B cell (primary cell): ENCODE measurements at regions not wholly inside any gene's neighbourhood (a gene's known extent, or its start where the extent isn't known, plus 50 kb on each side); places are given as distances from the start of the nearest gene placed in this dataset.

Experiments
- ATAC-seq: fragments of 200-7000 bp; cut with Tn5 transposase; one replicate; pipeline ENCODE4 v1.10.0; 2021; ENCODE audit warnings: low read depth, mild to moderate bottlenecking, moderate number of reproducible peaks, moderate library complexity
- CTCF ChIA-PET: fragments of 350-600 bp; sonication (Branson Sonifier 250); formaldehyde crosslinking; loops from one replicate; lab custom pipeline; 2021; ENCODE audit warnings: antibody characterized with exemption, inconsistent platforms; lab: Charles Lee
- POLR2A ChIA-PET: fragments of 350-600 bp; sonication (Branson Sonifier 250); formaldehyde crosslinking; loops from one replicate; lab custom pipeline; 2021; ENCODE audit warnings: antibody characterized with exemption; lab: Charles Lee
- DNase-seq: peaks from one replicate; pipeline ENCODE4 v3.0.0; 2013
- H2AFZ ChIP-seq: 2 replicates; pipeline ENCODE4 v1.6.1; 2012; ENCODE audit warnings: mild to moderate bottlenecking, low read depth, low read length; ENCODE audit not compliant: insufficient read depth, poor library complexity, severe bottlenecking
- H3K27ac ChIP-seq, 2 donors: 1 replicate in 1 of 2; 2 replicates in 1 of 2; pipeline ENCODE4 v1.5.1; 2012 to 2013; ENCODE audit warnings: low read length in 2 of 2, mild to moderate bottlenecking in 2 of 2, moderate library complexity in 1 of 2
- H3K27me3 ChIP-seq, 4 experiments: fragments of 200-600 bp in 1 of 4; sonication (generic) in 1 of 4; replicated peaks in 1 of 4; 1 replicate in 2 of 4; 2 replicates in 2 of 4; pipeline versions ENCODE4 v1.6.1 to v1.7.0; 2013 to 2016; ENCODE audit warnings: low read length in 3 of 4, mild to moderate bottlenecking in 2 of 4, mixed read lengths in 1 of 4, moderate library complexity in 1 of 4; ENCODE audit not compliant: insufficient read depth in 4 of 4, control insufficient read depth in 3 of 4; ENCODE audit errors: control extremely low read depth in 1 of 4
- H3K36me3 ChIP-seq, 2 experiments: replicated peaks in 1 of 2; 1 replicate in 1 of 2; 2 replicates in 1 of 2; pipeline versions ENCODE4 v1.6.1 to v1.7.1; 2013; ENCODE audit warnings: low read length in 1 of 2; ENCODE audit not compliant: insufficient read depth in 2 of 2, control insufficient read depth in 1 of 2; ENCODE audit errors: control extremely low read depth in 1 of 2, extremely low read depth in 1 of 2
- H3K4me1 ChIP-seq, 2 donors: fragments of 200-600 bp in 1 of 2; sonication (generic) in 1 of 2; 1 replicate in 1 of 2; 2 replicates in 1 of 2; pipeline versions ENCODE4 v1.5.1 to v1.6.1; 2013 to 2017; ENCODE audit warnings: low read length in 2 of 2; ENCODE audit not compliant: control insufficient read depth in 2 of 2, insufficient read depth in 2 of 2
- H3K4me2 ChIP-seq: replicated peaks from 2 replicates; pipeline ENCODE3; 2012; ENCODE audit warnings: mild to moderate bottlenecking, low read depth, low read length; ENCODE audit not compliant: poor library complexity, severe bottlenecking
- H3K4me3 ChIP-seq, 5 experiments: fragments of 200-600 bp in 1 of 5; sonication (generic) in 1 of 5; 1 replicate in 3 of 5; 2 replicates in 2 of 5; pipeline versions ENCODE4 v1.5.1 to v1.7.0; 2011 to 2016; ENCODE audit warnings: low read length in 4 of 5, mild to moderate bottlenecking in 4 of 5, low read depth in 2 of 5, control low read depth in 1 of 5, moderate library complexity in 1 of 5; ENCODE audit not compliant: insufficient read depth in 1 of 5; ENCODE audit errors: control extremely low read depth in 1 of 5, extremely low read depth in 1 of 5
- H3K79me2 ChIP-seq: fragments of 200-600 bp; sonication (generic); one replicate; pipeline ENCODE4 v1.6.0; 2016; ENCODE audit warnings: low read length; ENCODE audit not compliant: control insufficient read depth, insufficient read depth
- H3K9ac ChIP-seq: fragments of 200-600 bp; sonication (generic); 2 replicates; pipeline ENCODE4 v1.6.1; 2017; ENCODE audit warnings: mild to moderate bottlenecking, low read length, moderate library complexity
- H3K9me3 ChIP-seq, 3 donors: one replicate each; pipeline versions ENCODE4 v1.6.1 to v1.7.1; 2013; ENCODE audit warnings: low read length in 2 of 3; ENCODE audit not compliant: control insufficient read depth in 2 of 3, insufficient read depth in 1 of 3; ENCODE audit errors: control extremely low read depth in 1 of 3
- H4K20me1 ChIP-seq: 2 replicates; pipeline ENCODE4 v1.6.0; 2012; ENCODE audit warnings: mild to moderate bottlenecking, low read length; ENCODE audit not compliant: insufficient read depth, control insufficient read depth, poor library complexity, severe bottlenecking
- H3K27ac Mint-ChIP-seq: one replicate; pipeline ENCODE4 v1.8.0; 2021; ENCODE audit warnings: mixed read lengths
- H3K27me3 Mint-ChIP-seq: one replicate; pipeline ENCODE4 v1.8.0; 2021; ENCODE audit warnings: mixed read lengths
- H3K4me1 Mint-ChIP-seq: one replicate; pipeline ENCODE4 v1.8.0; 2021; ENCODE audit warnings: mixed read lengths
- H3K4me3 Mint-ChIP-seq: one replicate; pipeline ENCODE4 v1.8.0; 2021; ENCODE audit warnings: mixed read lengths
- H3K9me3 Mint-ChIP-seq: one replicate; pipeline ENCODE4 v1.8.0; 2022; ENCODE audit warnings: mixed read lengths; ENCODE audit not compliant: insufficient read depth
- CTCF ChIP-seq: fragments of 200-600 bp; IDR thresholded peaks from one replicate; pipeline ENCODE4 v1.8.0; 2022; ENCODE audit warnings: antibody characterized with exemption, mild to moderate bottlenecking
- EZH2 ChIP-seq: IDR thresholded peaks from 2 replicates; pipeline ENCODE4 v1.6.1; 2012; ENCODE audit warnings: borderline replicate concordance, low read depth, mild to moderate bottlenecking, moderate library complexity, low read length; ENCODE audit not compliant: insufficient read depth, poor library complexity, severe bottlenecking
- whole genome bisulfite sequencing: methylation state at CpG from one replicate; pipeline ENCODE4 v1.1.5; 2013; ENCODE audit warnings: missing lambda C conversion rate; ENCODE audit not compliant: insufficient coverage; 5-methylcytosine and 5-hydroxymethylcytosine counted together
- intact Hi-C: fragments of 100-400 bp; cut with micrococcal nuclease; formaldehyde crosslinking; loops from one replicate; pipeline ENCODE4 v1.10.0; 2022

- Histone ChIP-seq H3K4me2 (no peak overlapping the region), H4K20me1 (no peaks in the 10 kb centered on the region), H3K27me3 (no peaks in the 10 kb centered on the region), H3K9me3 (no peaks in the 10 kb centered on the region), H3K79me2 (no peaks in the 10 kb centered on the region), H3K4me3 (no peak overlapping the region), H3K4me1 (no peaks in the 10 kb centered on the region), H3K36me3 (no peaks in the 10 kb centered on the region), H3K9ac (no peak overlapping the region), H2AFZ (no peak overlapping the region), H3K27ac (no peak overlapping the region)
- Mint-ChIP-seq H3K27ac (no peak overlapping the region), H3K27me3 (peaks cover 34% of the 10 kb centered on the region), H3K9me3 (no peaks in the 10 kb centered on the region), H3K4me1 (peaks cover 2% of the 10 kb centered on the region), H3K4me3 (no peak overlapping the region)
- WGBS: 98% methylated on average over 6 of the region's 6 CpGs
- ChIA-PET POLR2A (no interaction called here), CTCF (no interaction called here)
- DNase-seq (no peak), ATAC-seq (no peak)
- intact Hi-C loops: no loop called here
- TF ChIP-seq CTCF (no peak), EZH2 (no peak)
These were observed 104.5 kb upstream of the SH3BP4 start for GRCh38 chr2:234847364-234847635.

GRCh38 chr2:234846599-234847363 lies 105.0 kb upstream of the SH3BP4 start:
- CTCF ChIA-PET: no interaction called here
- H3K36me3 ChIP-seq: no peaks in the 10 kb centered on the region
- peaks cover 34% of the 10 kb centered on the region for H3K27me3 Mint-ChIP-seq
- H3K4me1 Mint-ChIP-seq: peaks cover 2% of the 10 kb centered on the region
- ATAC-seq (no peak), DNase-seq (no peak)
- H3K27ac ChIP-seq: no peak overlapping the region
- no peak overlapping the region for H2AFZ ChIP-seq
- no peak overlapping the region for H3K4me3 Mint-ChIP-seq
- H3K79me2 ChIP-seq: no peaks in the 10 kb centered on the region
- no peak overlapping the region for H3K4me2 ChIP-seq
- H3K4me3 ChIP-seq: no peak overlapping the region
- H3K9me3 Mint-ChIP-seq: no peaks in the 10 kb centered on the region
- TF ChIP-seq EZH2 (no peak), CTCF (no peak)
- intact Hi-C loops: no loop called here
- H3K27me3 ChIP-seq: no peaks in the 10 kb centered on the region
- H3K9ac ChIP-seq: no peak overlapping the region
- H4K20me1 ChIP-seq: no peaks in the 10 kb centered on the region
- no peak overlapping the region for H3K27ac Mint-ChIP-seq
- H3K4me1 ChIP-seq: no peaks in the 10 kb centered on the region
- 81% methylated on average over 8 of the region's 11 CpGs for WGBS
- POLR2A ChIA-PET: no interaction called here
- no peaks in the 10 kb centered on the region for H3K9me3 ChIP-seq
